Suprapubic skin (tissue), 4 donors: ENCODE measurements at regions not wholly inside any gene's neighbourhood (a gene's known extent, or its start where the extent isn't known, plus 50 kb on each side); places are given as distances from the start of the nearest gene placed in this dataset.
"Not testable (repeated sequence)": the region's sequence is repeated elsewhere in the genome, so short reads cannot be mapped to it uniquely, and the experiment has no call there.

ENCODE experiments used
- DNase-seq, 2 donors: peaks; one replicate each; pipeline ENCODE4 v3.0.0-alpha.2; 2019; ENCODE audit warnings: low spot score in 2 of 2
- H3K27ac ChIP-seq: fragments of 200-600 bp; sonication (generic); one replicate; pipeline ENCODE4 v1.5.1; 2019
- H3K27me3 ChIP-seq: fragments of 200-600 bp; sonication (generic); one replicate; pipeline ENCODE4 v1.5.1; 2019
- H3K36me3 ChIP-seq: fragments of 200-600 bp; sonication (generic); one replicate; pipeline ENCODE4 v1.5.1; 2019
- H3K4me1 ChIP-seq: fragments of 200-600 bp; sonication (generic); one replicate; pipeline ENCODE4 v1.5.1; 2019
- H3K4me3 ChIP-seq: fragments of 200-600 bp; sonication (generic); one replicate; pipeline ENCODE4 v1.5.1; 2019; ENCODE audit warnings: mild to moderate bottlenecking
- H3K9me3 ChIP-seq: fragments of 200-600 bp; sonication (generic); one replicate; pipeline ENCODE4 v1.5.1; 2019
- CTCF ChIP-seq, 2 donors: fragments of 200-600 bp in 1 of 2; fragments of 450-650 bp in 1 of 2; sonication (generic) in 1 of 2; IDR thresholded peaks; one replicate each; pipeline ENCODE4 v1.5.1; 2016 to 2019; ENCODE audit warnings: antibody characterized with exemption in 2 of 2, mild to moderate bottlenecking in 1 of 2, moderate library complexity in 1 of 2
- EP300 ChIP-seq: sonication (generic); formaldehyde crosslinking; IDR thresholded peaks from one replicate; pipeline ENCODE4 v1.6.1; 2017; ENCODE audit warnings: antibody characterized with exemption
- POLR2A ChIP-seq, 2 donors: fragments of 450-650 bp; IDR thresholded peaks; one replicate each; pipeline ENCODE4 v1.6.1; 2017; ENCODE audit warnings: antibody characterized with exemption in 2 of 2, mild to moderate bottlenecking in 2 of 2, moderate library complexity in 2 of 2
- POLR2AphosphoS5 ChIP-seq, 3 donors: sonication (generic); formaldehyde crosslinking; IDR thresholded peaks; one replicate each; pipeline ENCODE4 v1.6.1; 2017; ENCODE audit warnings: antibody characterized with exemption in 3 of 3
- WGBS: methylation state at CpG from one replicate; pipeline ENCODE4 v1.1.5; 2018; 5-methylcytosine and 5-hydroxymethylcytosine counted together

- no peak overlapping the region for H3K27ac ChIP-seq
- no peak overlapping the region for H3K4me3 ChIP-seq
- H3K36me3 ChIP-seq = no peaks in the 10 kb centered on the region
- H3K9me3 ChIP-seq = no peaks in the 10 kb centered on the region
- no peaks in the 10 kb centered on the region for H3K27me3 ChIP-seq
- TF ChIP-seq EP300 = no peak
- no peak for TF ChIP-seq POLR2AphosphoS5 (IDR thresholded peaks at IDR 0.05)
- TF ChIP-seq CTCF (IDR thresholded peaks at IDR 0.05) = no peak
- TF ChIP-seq POLR2A (IDR thresholded peaks at IDR 0.05) = no peak
- DNase-seq = no peak
- H3K4me1 ChIP-seq = no peaks in the 10 kb centered on the region
- 35% methylated on average over 2 of the region's 2 CpGs for WGBS
These were observed 848.1 kb upstream of the SLITRK1 start for GRCh38 chr13:84730376-84730775.

- no peak for TF ChIP-seq EP300
- TF ChIP-seq POLR2AphosphoS5 (IDR thresholded peaks at IDR 0.05) = no peak
- TF ChIP-seq POLR2A (IDR thresholded peaks at IDR 0.05) = no peak
- no peak for TF ChIP-seq CTCF (IDR thresholded peaks at IDR 0.05)
- 89% methylated on average over 2 of the region's 2 CpGs for WGBS
- DNase-seq = no peak
These were observed 823.9 kb upstream of the SLITRK1 start for GRCh38 chr13:84705982-84706710.

DNA sequence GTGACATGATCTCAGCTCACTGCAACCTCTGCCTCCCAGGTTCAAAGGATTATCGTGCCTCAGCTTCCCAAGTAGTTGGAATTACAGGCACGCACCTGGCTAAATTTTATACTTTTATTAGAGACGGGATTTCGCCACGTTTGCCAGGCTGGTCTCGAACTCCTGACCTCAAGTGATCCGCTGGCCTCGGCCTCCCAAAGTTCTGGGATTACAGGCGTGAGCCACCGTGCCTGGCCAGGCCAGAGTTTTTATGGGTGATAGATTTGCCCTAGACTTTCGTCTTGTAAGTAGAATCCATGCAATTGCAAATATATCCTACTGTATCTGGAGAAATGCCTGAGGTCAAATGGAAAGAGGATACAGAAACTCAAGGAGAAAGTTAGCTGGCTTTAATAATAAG, 819.9 kb upstream of the SLITRK1 start:
- H3K27ac ChIP-seq = no peak overlapping the region
- H3K9me3 ChIP-seq = no peaks in the 10 kb centered on the region
- 95% methylated on average over 11 of the region's 11 CpGs for WGBS
- H3K4me1 ChIP-seq = no peaks in the 10 kb centered on the region
- DNase-seq = no peak
- H3K27me3 ChIP-seq = no peaks in the 10 kb centered on the region
- no peak overlapping the region for H3K4me3 ChIP-seq
- no peaks in the 10 kb centered on the region for H3K36me3 ChIP-seq
- TF ChIP-seq CTCF (IDR thresholded peaks at IDR 0.05) = no peak
- no peak for TF ChIP-seq POLR2AphosphoS5 (IDR thresholded peaks at IDR 0.05)
- TF ChIP-seq POLR2A (IDR thresholded peaks at IDR 0.05) = no peak
- TF ChIP-seq EP300 = no peak

More at GRCh38 chr13:84705982-84706710, 823.9 kb upstream of the SLITRK1 start:
- H3K27me3 ChIP-seq = no peaks in the 10 kb centered on the region
- no peak overlapping the region for H3K27ac ChIP-seq
- H3K9me3 ChIP-seq = no peaks in the 10 kb centered on the region
- no peaks in the 10 kb centered on the region for H3K4me1 ChIP-seq
- H3K4me3 ChIP-seq = no peak overlapping the region
- H3K36me3 ChIP-seq = no peaks in the 10 kb centered on the region

DNA sequence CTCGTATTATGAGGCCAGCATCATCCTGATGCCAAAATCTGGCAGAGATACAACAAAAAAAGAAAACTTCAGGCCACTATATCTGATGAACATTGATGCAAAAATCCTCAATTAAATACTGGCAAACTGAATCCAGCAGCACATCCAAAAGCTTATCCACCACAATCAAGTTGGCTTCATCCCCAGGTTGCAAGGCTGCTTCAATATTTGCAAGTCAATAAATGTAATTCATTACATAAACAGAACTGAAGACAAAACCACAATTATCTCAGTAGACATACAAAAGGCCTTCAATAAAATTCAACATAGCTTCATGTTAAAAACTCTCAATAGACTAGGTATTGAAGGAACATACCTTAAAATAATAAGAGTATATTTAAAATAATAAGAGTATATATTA, 815.3 kb upstream of the SLITRK1 start:
- H3K4me1 ChIP-seq, H3K4me3 ChIP-seq, DNase-seq, H3K9me3 ChIP-seq, H3K36me3 ChIP-seq, H3K27ac ChIP-seq, H3K27me3 ChIP-seq: not testable (repeated sequence)
- 32% methylated on average over 1 of the region's 1 CpG for WGBS

GRCh38 chr13:84686973-84687372, 804.7 kb upstream of the SLITRK1 start:
- Histone ChIP-seq H3K27me3 (no peaks in the 10 kb centered on the region), H3K27ac (no peak overlapping the region), H3K4me3 (no peak overlapping the region), H3K4me1 (no peaks in the 10 kb centered on the region), H3K9me3 (no peaks in the 10 kb centered on the region), H3K36me3 (no peaks in the 10 kb centered on the region)
- TF ChIP-seq POLR2AphosphoS5 (IDR thresholded peaks at IDR 0.05) (no peak), POLR2A (IDR thresholded peaks at IDR 0.05) (no peak), EP300 (no peak), CTCF (IDR thresholded peaks at IDR 0.05) (no peak)
- no peak for DNase-seq
- WGBS = 88% methylated on average over 3 of the region's 5 CpGs

DNA sequence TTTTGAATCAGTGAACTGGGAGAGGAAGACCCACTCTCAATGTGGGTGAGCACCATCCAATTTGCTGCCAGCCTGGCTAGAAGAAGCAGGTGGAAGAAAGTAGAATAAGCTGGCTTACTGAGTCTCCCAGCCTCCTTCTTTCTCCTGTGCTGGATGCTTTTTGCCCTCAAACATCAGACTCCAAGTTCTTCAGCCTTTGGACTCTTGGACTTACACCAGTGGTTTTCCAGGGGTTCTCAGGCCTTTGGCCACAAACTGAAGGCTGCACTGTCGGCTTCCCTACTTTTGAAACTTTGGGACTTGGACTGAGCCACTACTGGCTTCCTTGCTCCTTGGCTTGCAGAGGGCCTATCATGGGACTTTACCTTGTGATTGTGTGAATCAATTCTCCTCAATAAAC, 804.2 kb upstream of the SLITRK1 start:
- TF ChIP-seq POLR2A (IDR thresholded peaks at IDR 0.05) = no peak
- no peak for TF ChIP-seq EP300
- no peak for TF ChIP-seq CTCF (IDR thresholded peaks at IDR 0.05)
- no peak for TF ChIP-seq POLR2AphosphoS5 (IDR thresholded peaks at IDR 0.05)
- 82% methylated on average over 1 of the region's 1 CpG for WGBS
- Histone ChIP-seq H3K27ac (no peak overlapping the region), H3K27me3 (no peaks in the 10 kb centered on the region), H3K9me3 (no peaks in the 10 kb centered on the region), H3K36me3 (no peaks in the 10 kb centered on the region), H3K4me3 (no peak overlapping the region), H3K4me1 (no peaks in the 10 kb centered on the region)
- DNase-seq = no peak
